Stimulated activated CD4-positive, alpha-beta T cell treated with anti-CD3 and anti-CD28 coated beads, Interleukin-2, amount 100 ng/mL, for 24 hours (primary cell): ENCODE measurements at regions not wholly inside any gene's neighbourhood (a gene's known extent, or its start where the extent isn't known, plus 50 kb on each side); places are given as distances from the start of the nearest gene placed in this dataset.
"Not testable (repeated sequence)": the region's sequence is repeated elsewhere in the genome, so short reads cannot be mapped to it uniquely, and the experiment has no call there.

Source experiments
- DNase-seq, 2 donors: peaks; one replicate each; pipeline ENCODE4 v3.0.0-alpha.2; 2020

DNA sequence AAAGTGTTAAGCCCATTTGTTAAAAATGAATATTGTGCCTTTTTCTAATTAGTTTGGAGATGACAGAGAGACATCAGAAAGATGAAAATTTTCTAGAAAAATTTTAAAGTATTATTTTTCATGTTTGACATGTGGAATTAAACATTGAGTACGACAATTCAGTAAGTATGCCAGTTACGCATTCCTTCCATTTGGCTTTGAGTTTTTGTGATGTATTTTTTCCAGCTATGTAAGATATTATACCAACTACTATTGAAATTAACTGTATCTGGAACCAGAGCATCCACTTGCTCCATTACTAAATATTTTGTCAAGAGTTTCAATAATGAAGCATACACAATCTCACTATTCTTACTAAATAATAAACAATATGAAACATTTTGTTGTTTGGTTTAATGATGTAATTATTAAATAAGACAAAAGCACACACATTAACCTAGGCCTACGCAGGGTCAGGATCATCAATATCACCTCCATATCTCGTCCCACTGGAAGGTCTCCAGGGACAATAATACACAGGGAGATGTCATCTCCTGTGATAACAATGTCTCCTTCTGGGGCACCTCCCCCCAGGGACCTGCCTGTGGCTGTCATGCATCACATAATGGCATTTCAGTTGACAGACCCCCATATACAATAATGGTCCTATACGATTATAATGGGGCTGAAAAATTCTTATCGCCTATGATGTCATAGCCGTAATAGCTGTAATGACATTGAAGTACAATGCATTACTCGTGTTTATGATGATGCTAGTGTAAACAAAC is 274.1 kb downstream of the REEP3 start:
- DNase-seq: no peak

DNA sequence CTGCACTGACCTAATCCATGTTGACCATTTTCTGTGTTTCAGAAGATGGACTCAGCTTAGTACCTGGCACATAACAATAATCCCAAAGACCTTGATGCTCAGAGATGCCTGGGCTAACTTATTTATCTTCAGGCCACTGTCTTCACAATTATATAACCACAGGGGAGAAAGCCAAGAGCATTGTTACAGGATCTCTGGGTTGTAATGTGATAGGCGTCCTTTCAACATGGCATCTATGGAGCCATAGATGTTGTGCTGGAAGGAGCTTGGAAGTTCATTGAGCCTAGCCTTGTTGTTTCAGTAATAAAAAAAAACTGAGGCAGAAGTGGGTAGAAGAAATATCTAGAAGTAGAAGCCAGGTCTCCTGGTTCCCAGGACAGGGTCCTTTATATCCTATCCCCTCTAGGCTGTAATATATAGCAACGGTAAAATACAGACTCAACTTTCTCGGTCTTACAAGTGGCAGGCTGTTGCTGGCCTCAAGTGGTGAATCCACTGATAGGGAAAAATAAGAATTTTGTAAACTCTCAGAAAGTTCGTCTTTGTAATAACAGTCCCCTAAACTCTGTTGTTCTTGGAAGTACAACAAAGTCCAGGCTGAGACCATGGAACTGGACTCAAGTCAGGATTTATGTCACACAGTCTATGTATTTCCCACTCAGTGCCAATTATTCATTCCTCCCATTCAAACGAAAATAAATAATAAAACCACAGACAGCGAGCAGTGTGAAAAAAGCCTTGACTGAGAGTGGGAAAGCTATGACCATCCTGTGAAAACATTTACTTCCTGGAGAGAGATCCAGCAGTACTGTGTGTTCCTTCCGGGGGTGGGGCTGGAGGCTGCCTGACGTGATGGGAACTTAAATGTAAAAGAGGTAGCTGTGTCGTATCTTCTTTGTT is 277.6 kb downstream of the REEP3 start:
- DNase-seq: peak in 1 of 2 donors; percentile 3

DNA sequence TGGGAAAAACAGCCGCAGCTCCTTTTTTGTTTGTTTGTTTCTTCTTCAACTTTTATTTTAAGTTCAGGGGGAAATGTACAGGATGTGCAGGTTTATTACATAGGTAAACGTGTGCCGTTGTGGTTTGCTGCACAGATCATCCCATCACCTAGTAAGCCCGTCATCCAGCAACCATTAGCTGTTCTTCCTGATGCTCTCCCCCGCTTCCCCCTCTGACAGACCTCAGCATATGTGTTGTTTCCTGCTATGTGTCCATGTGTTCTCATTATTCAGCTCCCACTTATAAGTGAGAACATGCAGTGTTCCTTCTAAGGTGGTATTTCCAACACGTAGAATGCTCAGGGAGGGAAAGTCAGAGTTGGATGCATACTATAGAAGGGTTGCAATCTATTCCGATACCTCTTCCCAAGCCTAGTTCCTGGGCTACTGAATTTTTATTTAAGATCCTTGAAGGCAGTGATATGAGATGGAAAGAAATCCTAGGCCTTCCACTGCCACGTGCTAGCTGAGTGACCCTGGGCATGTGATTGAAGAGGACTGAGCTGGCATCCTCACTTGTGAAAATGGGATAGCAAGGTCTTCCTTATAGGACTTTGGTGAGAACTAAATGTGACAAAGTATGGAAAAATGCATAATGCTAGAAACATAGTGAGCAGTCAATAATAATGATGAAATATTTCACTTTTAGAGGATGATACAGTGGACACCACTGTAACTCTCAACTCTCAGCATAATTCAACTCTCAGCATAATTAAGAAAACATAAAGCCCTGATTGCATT is 278.5 kb downstream of the REEP3 start:
- no peak for DNase-seq

DNA sequence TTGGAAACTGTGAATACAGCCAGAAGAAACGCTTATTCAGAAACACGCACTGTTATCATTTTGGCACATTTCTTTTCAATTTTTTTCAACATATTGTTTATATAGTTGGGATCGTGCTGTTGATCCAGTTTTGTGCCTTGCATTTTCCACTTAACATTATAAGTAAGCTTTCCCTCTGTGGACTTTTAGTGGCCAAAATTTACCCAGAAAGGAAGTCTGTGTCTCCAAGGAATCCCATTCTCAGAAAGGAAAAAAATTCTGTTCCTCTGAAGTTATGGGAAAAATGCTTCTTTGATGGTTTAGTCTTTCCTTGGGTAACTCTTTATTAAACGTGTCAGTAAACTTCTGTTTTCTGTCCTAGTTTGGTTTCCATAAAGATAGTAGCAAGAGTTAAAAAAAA is 280.0 kb downstream of the REEP3 start:
- DNase-seq: no peak

DNA sequence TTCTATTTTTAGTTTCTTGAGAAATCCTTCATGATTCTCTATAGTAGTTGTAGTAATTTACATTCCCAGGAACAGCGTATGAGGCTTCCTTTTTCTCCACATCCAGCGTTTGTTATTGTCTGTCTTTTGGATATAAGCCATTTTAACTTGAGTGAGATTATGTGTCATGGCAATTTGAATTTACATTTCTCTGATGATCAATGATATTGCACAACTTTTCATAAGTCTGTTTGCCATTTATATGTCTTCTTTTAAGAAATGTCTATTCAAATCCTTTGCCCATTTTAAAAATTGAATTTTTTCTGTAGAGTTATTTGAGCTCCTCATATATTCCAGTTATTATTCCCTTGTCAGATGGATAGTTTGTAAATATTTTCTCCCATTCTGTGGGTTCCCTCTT is 285.1 kb downstream of the REEP3 start:
- no peak for DNase-seq

DNA sequence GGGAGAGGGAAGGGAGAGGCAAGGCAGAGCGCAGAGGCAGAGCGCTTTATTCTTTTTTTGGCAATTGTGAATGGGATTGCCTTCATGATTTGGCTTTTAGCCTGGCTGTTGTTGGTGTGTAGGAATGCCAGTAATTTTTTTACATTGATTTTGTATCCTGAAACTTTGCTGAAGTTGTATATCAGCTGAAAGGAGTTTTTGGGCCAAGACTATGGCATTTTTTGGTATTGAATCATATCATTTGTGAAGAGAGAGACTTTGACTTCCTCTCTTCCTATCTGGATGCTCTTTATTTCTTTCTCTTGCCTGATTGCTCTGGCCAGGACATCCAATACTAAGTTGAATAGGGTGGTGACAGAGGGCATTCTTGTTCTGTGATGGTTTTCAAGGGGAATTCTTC is 291.3 kb downstream of the REEP3 start:
- no peak for DNase-seq

DNA sequence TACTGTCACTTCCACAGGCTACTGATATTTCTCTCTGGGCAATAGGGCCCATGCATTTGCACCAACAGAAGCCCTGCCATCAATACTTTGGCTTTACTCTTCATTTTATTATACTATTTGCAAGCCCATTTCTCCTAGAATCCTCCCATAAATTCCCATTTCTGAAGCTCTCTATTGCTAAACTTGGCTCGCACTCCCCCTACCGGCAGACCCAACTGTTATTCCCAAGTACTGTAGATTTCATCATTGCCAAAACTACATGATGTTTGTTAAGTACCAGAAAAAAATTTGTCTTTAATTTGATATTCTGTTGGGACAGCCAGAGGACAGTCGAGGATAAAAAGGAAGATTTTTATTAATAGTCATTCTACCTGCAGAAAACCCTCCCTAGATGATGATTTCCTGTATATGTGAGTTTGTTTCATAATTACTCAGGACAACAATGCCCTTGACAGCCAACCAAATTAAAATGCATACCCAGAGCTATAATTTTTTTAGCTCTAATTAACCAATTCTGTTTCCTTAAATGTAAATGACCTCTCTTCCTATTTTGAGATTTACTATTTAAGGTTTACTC is 298.6 kb downstream of the REEP3 start:
- DNase-seq: peak; percentile 25 to 42

DNA sequence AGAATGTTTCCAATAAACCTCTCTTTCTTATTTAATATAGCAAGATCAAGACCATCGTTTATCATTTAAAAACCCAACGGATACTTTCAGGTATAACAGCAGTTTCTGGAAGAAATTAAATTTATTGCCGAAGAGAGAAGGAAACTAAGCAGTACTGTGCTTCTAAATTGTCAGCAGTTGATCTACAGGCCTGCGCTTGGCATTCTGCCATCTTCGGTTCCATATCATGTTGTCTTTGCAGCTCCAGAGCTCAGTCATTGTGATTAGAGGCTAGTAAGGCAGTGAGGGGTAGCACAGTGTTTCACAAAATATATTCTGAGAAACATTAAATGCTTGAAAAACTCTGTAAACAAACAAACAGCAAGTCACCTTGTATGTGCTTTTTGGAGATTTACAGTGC is 301.3 kb downstream of the REEP3 start:
- no peak for DNase-seq

DNA sequence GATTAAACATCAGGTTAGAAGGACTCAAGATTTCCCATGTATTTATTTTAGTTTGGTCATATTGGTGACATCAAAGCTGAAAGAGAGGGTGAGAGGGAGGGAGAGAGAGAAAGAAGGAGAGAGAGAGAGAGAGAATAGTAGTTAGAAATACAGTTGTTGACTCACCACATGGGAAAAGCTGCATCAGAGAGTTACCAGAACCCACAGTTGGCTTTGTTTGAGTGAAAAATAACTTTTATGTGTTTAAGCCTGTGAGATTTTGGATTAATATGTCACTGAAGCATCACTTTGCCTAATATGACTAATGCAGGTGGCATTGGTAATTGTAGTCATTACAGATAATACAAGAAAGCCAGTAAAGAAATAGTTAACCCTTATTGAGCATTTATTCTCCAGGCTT is 303.9 kb downstream of the REEP3 start:
- no peak for DNase-seq

DNA sequence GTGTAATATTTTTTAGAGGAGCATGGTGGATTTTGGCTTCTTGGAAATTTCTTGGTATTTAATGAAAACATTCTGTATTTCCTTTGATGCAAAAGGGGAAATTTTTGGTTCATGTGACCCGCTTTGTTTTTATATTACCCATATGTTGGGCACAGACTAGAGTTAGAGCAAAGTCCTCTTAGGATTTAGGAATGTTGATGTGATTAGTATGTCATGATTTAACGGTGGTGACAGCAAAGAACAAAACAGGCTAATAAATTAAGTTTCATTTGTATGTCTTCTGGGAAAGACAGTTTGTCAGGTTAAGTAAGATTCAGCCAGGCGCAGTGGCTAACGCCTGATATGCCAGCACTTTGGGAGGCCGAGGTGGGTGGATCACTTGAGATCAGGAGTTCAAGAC is 304.6 kb downstream of the REEP3 start:
- DNase-seq: no peak

DNA sequence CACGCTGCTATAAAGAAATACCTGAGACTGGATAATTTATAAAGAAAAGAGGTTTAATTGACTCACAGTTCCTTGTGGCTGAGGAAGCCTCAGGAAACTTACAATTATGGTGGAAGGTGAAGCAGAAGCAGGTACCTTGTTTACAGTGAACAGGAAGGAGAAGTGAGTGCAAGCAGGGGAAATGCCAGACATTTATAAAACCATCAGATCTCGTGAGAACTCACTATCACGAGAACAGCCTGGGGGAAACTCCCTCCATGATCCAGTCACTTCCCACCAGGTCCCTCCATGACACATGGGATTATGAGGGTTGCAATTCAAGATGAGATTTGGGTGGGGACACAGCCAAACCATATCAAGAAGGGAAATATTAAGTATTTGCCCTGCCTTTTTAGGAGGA is 305.8 kb downstream of the REEP3 start:
- DNase-seq: not testable (repeated sequence)

DNA sequence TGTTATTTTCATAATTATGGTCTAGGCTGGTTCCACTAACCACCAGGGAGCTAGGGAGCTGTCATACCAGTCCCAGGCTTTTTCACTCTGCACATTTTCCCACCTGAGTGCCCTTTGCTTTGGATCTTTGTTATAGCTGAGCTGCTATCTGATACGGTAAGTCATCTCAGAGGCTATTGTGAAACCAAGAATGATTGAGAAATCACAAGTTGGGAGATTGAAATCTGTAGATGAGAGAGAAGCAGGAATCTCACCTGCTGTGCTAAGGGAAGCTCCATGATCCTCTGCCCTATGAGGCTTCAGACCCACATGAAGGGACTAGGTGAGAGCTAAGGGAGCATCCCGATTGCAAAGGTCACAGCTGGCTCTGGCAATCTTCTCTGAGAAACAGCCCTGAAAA is 307.8 kb downstream of the REEP3 start:
- no peak for DNase-seq

DNA sequence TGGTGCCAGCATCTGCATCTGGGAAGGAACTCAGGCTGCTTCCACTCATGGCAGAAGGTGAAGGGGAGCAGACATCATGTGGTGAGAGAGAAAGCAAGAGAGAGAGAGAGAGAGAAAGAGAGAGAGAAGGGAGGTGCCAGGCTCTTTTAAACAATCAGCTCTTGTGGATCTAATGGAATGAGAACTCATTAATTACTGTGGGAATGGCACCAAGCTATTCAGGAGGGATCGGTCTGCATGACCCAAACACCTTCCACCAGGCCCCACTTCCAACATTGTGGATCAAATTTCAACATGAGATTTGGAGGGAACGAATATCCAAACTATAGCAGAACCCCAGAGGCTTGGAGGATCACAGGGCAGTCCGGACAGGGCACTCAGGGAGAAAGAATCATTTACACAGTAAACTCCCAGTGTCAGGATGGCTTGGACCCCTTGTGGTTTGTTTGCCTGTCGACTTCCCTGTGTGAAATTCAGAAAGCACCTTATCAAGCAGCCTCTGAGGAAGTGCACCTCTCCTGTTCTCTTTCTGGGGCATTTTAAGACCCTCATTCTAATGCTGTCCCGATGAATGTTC is 308.5 kb downstream of the REEP3 start:
- DNase-seq: no peak

DNA sequence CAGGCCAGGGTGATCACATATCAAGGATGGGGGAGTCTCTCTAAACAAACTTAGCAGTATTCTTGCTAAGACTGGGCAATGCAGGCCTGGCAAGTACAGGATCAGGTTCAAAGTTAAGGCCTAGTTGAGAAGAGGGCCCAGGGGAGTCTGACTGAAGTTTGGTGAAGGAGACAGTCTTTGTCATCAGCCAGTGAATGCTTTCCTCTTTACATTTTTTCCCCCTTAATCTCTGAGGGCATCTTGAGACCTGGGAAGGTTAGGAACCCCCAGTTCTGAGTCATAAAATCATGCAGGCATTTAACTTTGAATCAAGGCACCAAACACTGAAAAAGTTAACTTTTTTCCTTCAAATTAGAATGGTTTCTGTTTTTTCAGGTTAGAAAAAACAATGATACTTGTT is 311.5 kb downstream of the REEP3 start:
- DNase-seq: no peak

DNA sequence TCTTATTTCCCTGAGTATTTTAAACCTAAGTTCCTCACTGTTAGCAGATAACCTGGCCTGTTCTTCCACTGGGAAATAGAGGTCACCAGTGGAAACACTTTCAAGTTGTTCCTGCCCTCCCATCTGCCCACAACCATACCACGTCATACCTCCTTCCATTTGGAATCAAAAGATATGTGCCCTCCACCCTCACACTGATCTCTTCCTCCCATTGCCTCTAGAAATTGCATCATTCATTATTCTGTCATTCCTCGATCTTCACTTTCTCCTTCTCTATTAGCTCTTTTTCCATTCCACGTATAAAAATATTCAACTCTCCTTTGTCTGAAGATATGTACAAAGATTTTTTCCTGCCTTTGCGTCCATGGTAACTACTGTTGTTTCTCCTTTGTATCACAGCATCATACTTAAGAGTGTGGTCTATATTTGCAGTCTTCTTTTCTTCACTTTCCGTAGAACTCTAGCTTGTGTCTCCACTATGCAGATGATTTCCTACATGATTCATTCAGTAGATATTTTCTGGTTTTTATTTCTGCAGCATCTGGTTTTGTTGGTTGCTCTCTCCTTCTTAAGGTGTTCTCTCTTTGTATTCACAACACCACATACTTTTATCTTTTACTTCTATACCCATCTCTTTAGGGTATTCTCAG is 312.3 kb downstream of the REEP3 start:
- DNase-seq: no peak

DNA sequence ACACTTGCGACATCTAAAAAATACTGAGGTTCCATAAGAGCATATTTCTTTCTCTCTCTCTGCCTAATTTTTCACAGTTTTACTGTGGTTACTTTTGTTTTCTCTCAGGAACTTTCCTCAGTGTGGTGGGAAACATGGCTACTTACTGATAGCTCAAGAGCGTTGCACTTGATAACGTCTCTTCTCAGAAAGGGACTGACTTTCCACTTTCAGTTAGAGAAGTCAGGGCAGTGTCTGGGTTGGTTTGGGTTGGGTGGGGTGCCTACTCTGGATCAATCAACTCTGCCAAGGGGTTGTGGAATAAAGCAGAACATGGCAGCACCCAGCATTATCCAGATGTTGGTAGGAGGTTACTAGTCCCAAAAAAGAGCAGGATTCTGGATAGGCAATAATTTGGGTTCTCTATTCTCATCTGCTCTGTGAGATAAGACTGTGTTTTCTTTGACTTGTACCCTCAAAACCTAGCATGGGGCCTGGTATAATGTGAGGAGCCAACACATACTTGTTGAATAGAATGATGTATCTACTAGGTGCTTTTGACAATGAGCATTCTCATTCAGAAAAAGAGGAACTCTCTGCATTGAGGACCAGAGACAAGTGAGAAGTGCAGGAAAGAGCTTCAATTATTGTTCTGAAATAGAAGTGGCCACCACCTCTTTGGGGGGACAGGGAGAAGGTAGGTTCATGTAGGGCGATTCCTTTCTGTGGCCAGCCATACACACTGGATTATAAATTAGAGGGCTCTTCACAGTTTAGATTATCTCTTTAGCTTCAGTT is 315.7 kb downstream of the REEP3 start:
- DNase-seq: no peak

DNA sequence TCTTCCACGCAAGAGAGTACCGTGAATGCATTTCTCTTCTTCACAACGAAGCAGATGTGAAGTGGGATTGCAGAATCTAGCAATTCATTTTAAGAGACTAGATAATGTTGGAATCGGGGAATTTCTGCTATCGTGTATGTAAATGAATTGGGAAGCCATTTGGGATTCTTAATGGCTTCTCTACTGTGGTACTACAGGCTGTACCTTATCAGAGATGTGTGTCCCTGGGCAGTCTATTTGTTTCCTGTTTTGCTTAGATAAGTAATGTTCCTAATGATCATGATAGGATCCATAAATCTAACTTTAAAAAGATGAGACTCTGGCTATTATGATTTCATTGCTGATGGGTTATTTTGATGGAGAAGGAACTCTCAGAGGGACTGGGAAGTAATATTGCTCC is 320.6 kb downstream of the REEP3 start:
- no peak for DNase-seq

DNA sequence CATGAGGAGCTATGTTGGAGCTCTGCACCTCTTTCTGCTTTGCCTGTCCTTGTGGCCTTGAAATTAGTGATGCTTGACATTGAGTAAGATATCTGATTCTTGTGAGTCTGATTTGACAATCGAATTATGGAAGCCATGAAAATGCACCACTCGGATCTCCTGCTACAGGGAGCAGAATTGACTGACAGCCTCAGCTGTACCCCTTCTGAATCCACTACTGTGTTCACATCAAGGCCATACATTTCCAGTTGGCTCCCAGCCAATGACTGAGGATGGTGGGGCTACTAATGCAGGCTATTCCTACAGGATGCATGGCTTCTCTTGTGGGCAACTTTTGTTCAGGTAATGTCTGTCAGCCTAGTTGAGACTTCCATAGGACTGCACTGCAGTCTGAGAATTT is 321.9 kb downstream of the REEP3 start:
- no peak for DNase-seq

DNA sequence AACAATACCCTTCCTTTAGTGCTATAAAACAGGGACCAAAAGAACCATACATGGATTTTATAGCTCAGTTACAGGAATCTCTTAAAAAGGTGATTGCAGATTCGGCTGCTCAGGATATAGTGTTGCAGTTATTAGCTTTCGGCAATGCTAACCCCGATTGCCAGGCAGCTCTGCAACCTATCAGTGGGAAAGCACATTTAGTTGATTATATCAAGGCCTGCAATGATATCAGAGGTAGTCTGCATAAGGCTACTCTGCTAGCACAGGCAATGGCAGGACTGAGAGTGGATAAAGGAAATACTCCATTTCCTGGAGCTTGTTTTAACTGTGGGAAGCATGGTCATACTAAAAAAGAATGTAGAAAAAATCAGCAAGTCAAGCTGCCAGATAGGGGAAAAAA is 327.7 kb downstream of the REEP3 start:
- not testable (repeated sequence) for DNase-seq

DNA sequence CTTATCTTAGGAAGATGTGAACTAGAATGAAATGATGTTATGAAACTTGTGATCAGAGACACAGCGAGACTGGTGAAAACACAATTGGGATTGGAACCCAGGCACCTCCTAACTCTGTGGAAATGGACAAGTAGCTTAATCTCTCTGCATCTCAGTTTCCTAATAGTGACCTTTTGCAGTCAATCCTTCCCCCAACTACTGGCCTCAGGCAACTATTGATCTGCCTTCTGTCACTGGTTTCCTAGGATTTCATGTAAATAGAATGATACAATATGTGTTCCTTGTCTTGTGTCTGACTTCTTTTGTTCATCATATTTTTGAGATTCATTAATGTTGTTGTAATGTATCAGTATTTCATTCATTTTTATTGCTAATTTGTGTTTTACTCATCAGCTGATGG is 341.7 kb downstream of the REEP3 start:
- DNase-seq: no peak

DNA sequence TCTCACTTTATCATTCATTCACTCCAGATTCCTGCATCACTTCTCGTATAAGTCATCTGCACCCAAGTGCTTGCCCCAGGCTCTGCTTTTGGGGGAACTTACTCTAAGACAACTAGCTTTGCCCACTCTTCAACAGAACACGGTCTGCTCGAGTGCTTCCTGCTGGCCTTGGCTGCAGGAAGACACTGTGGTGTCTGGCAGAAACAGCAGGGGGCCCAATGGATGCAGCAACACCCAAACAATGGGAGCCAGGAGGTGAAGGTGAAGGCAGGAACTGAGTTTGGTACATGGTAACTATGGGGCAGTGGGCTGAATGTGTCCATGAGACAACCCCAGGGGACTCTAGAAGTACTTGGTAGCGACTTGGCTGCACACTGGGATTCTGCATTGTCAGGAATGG is 344.0 kb downstream of the REEP3 start:
- DNase-seq: no peak
